Inflammatory macrophage treated with lipopolysaccharide for 4 hours (primary cell): ENCODE measurements at regions not wholly inside any gene's neighbourhood (a gene's known extent, or its start where the extent isn't known, plus 50 kb on each side); places are given as distances from the start of the nearest gene placed in this dataset.
A peak's percentile ranks its signal among the peaks of the same experiment; 100 is the strongest.
"Not testable (repeated sequence)": the region's sequence is repeated elsewhere in the genome, so short reads cannot be mapped to it uniquely, and the experiment has no call there.

Experiments
- DNase-seq: peaks from one replicate; pipeline ENCODE4 v3.0.0-alpha.2; 2020

GRCh38 chr20:57995381-57995977 lies 233.0 kb downstream of the ANKRD60 start:
- no peak for DNase-seq

GRCh38 chr20:57993716-57994431 lies 234.6 kb downstream of the ANKRD60 start:
- DNase-seq, result no peak

- peak; percentile 1 for DNase-seq
These were observed 237.1 kb downstream of the ANKRD60 start for GRCh38 chr20:57991211-57991881.

- DNase-seq, result no peak
These were observed 238.0 kb downstream of the ANKRD60 start for GRCh38 chr20:57990396-57990987.

- no peak for DNase-seq
These were observed 239.6 kb downstream of the ANKRD60 start for GRCh38 chr20:57988828-57989227.

- no peak for DNase-seq
These were observed 240.0 kb downstream of the ANKRD60 start for GRCh38 chr20:57988422-57988821.

- DNase-seq, result no peak
These were observed 240.8 kb downstream of the ANKRD60 start for GRCh38 chr20:57987659-57988058.

GRCh38 chr20:57986666-57987065 lies 241.8 kb downstream of the ANKRD60 start:
- no peak for DNase-seq

- DNase-seq, result no peak
These were observed 243.2 kb downstream of the ANKRD60 start for GRCh38 chr20:57985278-57985677.

- DNase-seq, result no peak
These were observed 245.4 kb downstream of the ANKRD60 start for GRCh38 chr20:57983082-57983481.

GRCh38 chr20:57980506-57980905 lies 247.9 kb downstream of the ANKRD60 start:
- DNase-seq, result no peak

- no peak for DNase-seq
These were observed 250.9 kb downstream of the ANKRD60 start for GRCh38 chr20:57977569-57977968.

GRCh38 chr20:57977141-57977540 lies 251.3 kb downstream of the ANKRD60 start:
- DNase-seq, result no peak

GRCh38 chr20:57974863-57975262 lies 253.6 kb downstream of the ANKRD60 start:
- DNase-seq, result no peak

GRCh38 chr20:57973886-57974285 lies 254.6 kb downstream of the ANKRD60 start:
- no peak for DNase-seq

- not testable (repeated sequence) for DNase-seq
These were observed 256.9 kb downstream of the ANKRD60 start for GRCh38 chr20:57971583-57971982.

GRCh38 chr20:57970856-57971255 lies 257.6 kb downstream of the ANKRD60 start:
- DNase-seq, result no peak

- no peak for DNase-seq
These were observed 258.3 kb downstream of the ANKRD60 start for GRCh38 chr20:57970116-57970515.

GRCh38 chr20:57968120-57968519 lies 258.3 kb upstream of the PMEPA1 start:
- no peak for DNase-seq

GRCh38 chr20:57967364-57967763 lies 257.5 kb upstream of the PMEPA1 start:
- DNase-seq, result no peak

- DNase-seq, result no peak
These were observed 256.8 kb upstream of the PMEPA1 start for GRCh38 chr20:57966620-57967019.

GRCh38 chr20:57965441-57965840 lies 255.6 kb upstream of the PMEPA1 start:
- no peak for DNase-seq

GRCh38 chr20:57964011-57964862 lies 254.4 kb upstream of the PMEPA1 start:
- no peak for DNase-seq
